SKM-1 treated with dmso at 0.1 percent for 144 hours (cell line): ENCODE measurements at regions not wholly inside any gene's neighbourhood (a gene's known extent, or its start where the extent isn't known, plus 50 kb on each side); places are given as distances from the start of the nearest gene placed in this dataset.

ENCODE experiments used
- DNase-seq: peaks from one replicate; lab custom pipeline; 2025; ENCODE audit not compliant: unreplicated experiment; lab: John Stamatoyannopoulos, UW

GRCh38 chr2:156165742-156166141 is 166.8 kb downstream of the NR4A2 start:
- DNase-seq = no peak

- no peak for DNase-seq
Observed at GRCh38 chr2:156164091-156164720, 168.3 kb downstream of the NR4A2 start.

- no peak for DNase-seq
Observed at GRCh38 chr2:156158808-156159207, 173.7 kb downstream of the NR4A2 start.

- DNase-seq = no peak
Observed at GRCh38 chr2:156157670-156158069, 174.9 kb downstream of the NR4A2 start.

GRCh38 chr2:156156580-156156979 is 175.9 kb downstream of the NR4A2 start:
- no peak for DNase-seq

- no peak for DNase-seq
Observed at GRCh38 chr2:156155319-156155718, 177.2 kb downstream of the NR4A2 start.

GRCh38 chr2:156151351-156151750 is 181.2 kb downstream of the NR4A2 start:
- no peak for DNase-seq

GRCh38 chr2:156147594-156148330 is 184.8 kb downstream of the NR4A2 start:
- no peak for DNase-seq

GRCh38 chr2:156145976-156146375 is 186.5 kb downstream of the NR4A2 start:
- DNase-seq = no peak

- no peak for DNase-seq
Observed at GRCh38 chr2:156145469-156145868, 187.1 kb downstream of the NR4A2 start.

- DNase-seq = no peak
Observed at GRCh38 chr2:156136566-156136965, 196.0 kb downstream of the NR4A2 start.

- no peak for DNase-seq
Observed at GRCh38 chr2:156134887-156135286, 197.6 kb downstream of the NR4A2 start.

GRCh38 chr2:156132941-156133340 is 199.6 kb downstream of the NR4A2 start:
- no peak for DNase-seq

- DNase-seq = no peak
Observed at GRCh38 chr2:156132130-156132529, 200.4 kb downstream of the NR4A2 start.

- no peak for DNase-seq
Observed at GRCh38 chr2:156129227-156129626, 203.3 kb downstream of the NR4A2 start.

GRCh38 chr2:156125018-156125417 is 207.5 kb downstream of the NR4A2 start:
- no peak for DNase-seq

- DNase-seq = no peak
Observed at GRCh38 chr2:156124458-156124857, 208.1 kb downstream of the NR4A2 start.

GRCh38 chr2:156118753-156119416 is 213.6 kb downstream of the NR4A2 start:
- no peak for DNase-seq

GRCh38 chr2:156116113-156116512 is 216.4 kb downstream of the NR4A2 start:
- no peak for DNase-seq

GRCh38 chr2:156115338-156115737 is 217.2 kb downstream of the NR4A2 start:
- no peak for DNase-seq

- no peak for DNase-seq
Observed at GRCh38 chr2:156112323-156112722, 220.2 kb downstream of the NR4A2 start.

- DNase-seq = peak; percentile 9
Observed at GRCh38 chr2:156110890-156111289, 221.6 kb downstream of the NR4A2 start.
